ENCODE measurements at regions not wholly inside any gene's neighbourhood (a gene's known extent, or its start where the extent isn't known, plus 50 kb on each side); places are given as distances from the start of the nearest gene placed in this dataset.

GRCh38 chr18:40387130-40387787, 1567.8 kb upstream of the PIK3C3 start:
- DNase-seq (ENCODE audit: low read depth, low spot score), result no peak

- DNase-seq (ENCODE audit: low read depth, low spot score), result no peak
Measured at GRCh38 chr18:40382197-40382596, 1572.8 kb upstream of the PIK3C3 start.

- DNase-seq (ENCODE audit: low read depth, low spot score), result no peak
Measured at GRCh38 chr18:40380686-40381439, 1574.2 kb upstream of the PIK3C3 start.

GRCh38 chr18:40375837-40376236, 1579.2 kb upstream of the PIK3C3 start:
- DNase-seq (ENCODE audit: low read depth, low spot score), result no peak

- DNase-seq (ENCODE audit: low read depth, low spot score), result no peak
Measured at GRCh38 chr18:40371673-40372072, 1583.4 kb upstream of the PIK3C3 start.

GRCh38 chr18:40367576-40367975, 1587.5 kb upstream of the PIK3C3 start:
- DNase-seq (ENCODE audit: low read depth, low spot score), result no peak

GRCh38 chr18:40366521-40366920, 1588.5 kb upstream of the PIK3C3 start:
- DNase-seq (ENCODE audit: low read depth, low spot score), result no peak

- no peak for DNase-seq (ENCODE audit: low read depth, low spot score)
Measured at GRCh38 chr18:40365526-40365925, 1589.5 kb upstream of the PIK3C3 start.

GRCh38 chr18:40360558-40360957, 1594.5 kb upstream of the PIK3C3 start:
- no peak for DNase-seq (ENCODE audit: low read depth, low spot score)

GRCh38 chr18:40357536-40357935, 1597.5 kb upstream of the PIK3C3 start:
- DNase-seq (ENCODE audit: low read depth, low spot score), result no peak

- no peak for DNase-seq (ENCODE audit: low read depth, low spot score)
Measured at GRCh38 chr18:40356168-40356567, 1598.9 kb upstream of the PIK3C3 start.

GRCh38 chr18:40355726-40356125, 1599.3 kb upstream of the PIK3C3 start:
- no peak for DNase-seq (ENCODE audit: low read depth, low spot score)

GRCh38 chr18:40348196-40348595, 1606.8 kb upstream of the PIK3C3 start:
- DNase-seq (ENCODE audit: low read depth, low spot score), result no peak

GRCh38 chr18:40347261-40347660, 1607.8 kb upstream of the PIK3C3 start:
- no peak for DNase-seq (ENCODE audit: low read depth, low spot score)

- DNase-seq (ENCODE audit: low read depth, low spot score), result no peak
Measured at GRCh38 chr18:40346146-40346545, 1608.9 kb upstream of the PIK3C3 start.

- no peak for DNase-seq (ENCODE audit: low read depth, low spot score)
Measured at GRCh38 chr18:40341701-40342100, 1613.3 kb upstream of the PIK3C3 start.

GRCh38 chr18:40338284-40338683, 1616.8 kb upstream of the PIK3C3 start:
- DNase-seq (ENCODE audit: low read depth, low spot score), result no peak

- no peak for DNase-seq (ENCODE audit: low read depth, low spot score)
Measured at GRCh38 chr18:40326985-40327384, 1628.0 kb upstream of the PIK3C3 start.

GRCh38 chr18:40325988-40326387, 1629.0 kb upstream of the PIK3C3 start:
- no peak for DNase-seq (ENCODE audit: low read depth, low spot score)

- no peak for DNase-seq (ENCODE audit: low read depth, low spot score)
Measured at GRCh38 chr18:40314199-40314598, 1640.8 kb upstream of the PIK3C3 start.

- no peak for DNase-seq (ENCODE audit: low read depth, low spot score)
Measured at GRCh38 chr18:40313030-40313642, 1641.9 kb upstream of the PIK3C3 start.

GRCh38 chr18:40307627-40308026, 1647.4 kb upstream of the PIK3C3 start:
- no peak for DNase-seq (ENCODE audit: low read depth, low spot score)
